ENCODE measurements at regions not wholly inside any gene's neighbourhood (a gene's known extent, or its start where the extent isn't known, plus 50 kb on each side); places are given as distances from the start of the nearest gene placed in this dataset.
A peak's percentile ranks its signal among the peaks of the same experiment; 100 is the strongest.

DNA sequence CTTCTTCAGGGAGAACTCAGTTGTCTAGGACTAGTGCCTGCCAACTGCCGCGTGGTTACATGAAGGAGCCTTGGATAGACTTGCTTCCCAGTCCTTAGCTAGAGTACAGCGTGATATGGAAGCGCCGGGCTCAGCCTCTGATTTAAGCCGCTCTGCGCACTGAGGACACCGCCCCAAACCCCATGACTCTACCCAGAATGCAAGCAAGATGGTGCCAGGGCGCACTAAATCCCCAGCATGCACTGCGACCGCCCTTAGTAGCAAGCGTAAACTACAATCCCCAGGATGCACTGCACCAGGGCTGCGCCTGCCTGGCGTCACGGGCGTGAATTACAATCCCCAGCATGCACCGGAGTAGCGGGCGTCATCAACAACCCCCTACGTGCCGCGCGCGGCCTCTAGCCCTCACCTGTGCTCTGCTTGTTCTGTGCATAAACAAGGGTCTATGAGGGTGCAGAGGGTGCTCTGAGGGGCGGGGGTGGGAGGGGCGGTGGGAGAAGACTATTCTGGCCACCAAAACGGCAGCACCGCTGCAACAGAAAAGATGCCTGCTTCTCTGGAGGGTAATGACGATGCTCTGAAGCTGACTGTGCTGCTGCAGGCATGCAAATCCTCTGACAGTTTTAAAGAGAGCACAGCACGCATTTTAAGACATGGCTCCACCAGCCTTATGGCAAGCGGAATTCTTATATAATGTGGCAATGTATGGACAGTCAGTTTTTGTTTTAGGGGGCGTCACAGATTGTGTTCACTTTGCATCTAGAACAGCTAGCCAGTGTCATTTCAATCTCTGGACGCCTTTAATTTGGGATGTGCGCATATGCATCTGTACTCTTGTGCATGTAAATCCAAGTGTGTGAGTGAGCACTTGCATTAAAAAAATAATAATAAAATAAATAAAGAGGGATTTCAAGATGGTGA is 282.5 kb upstream of the MYT1L start:
- intact Hi-C loops (cut with micrococcal nuclease; ENCODE audit: unreplicated experiment) = no loop called here

DNA sequence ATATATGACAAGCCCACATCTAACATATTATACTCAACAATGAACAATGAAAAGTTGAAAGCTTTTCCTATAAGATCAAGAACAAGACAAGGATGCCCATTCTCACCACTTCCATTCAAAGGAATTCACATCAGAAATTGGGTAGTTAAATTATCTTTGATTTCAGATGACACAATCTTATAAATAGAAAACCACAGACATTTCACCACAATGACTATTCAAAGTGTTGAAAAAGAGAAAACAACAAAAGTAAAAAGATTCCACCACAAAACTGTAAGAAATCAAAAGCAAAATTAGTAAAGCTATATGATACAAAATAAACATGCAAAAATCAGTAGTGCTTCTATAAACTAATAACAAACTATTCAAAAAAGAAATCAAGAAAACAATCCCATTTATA is 279.7 kb upstream of the MYT1L start:
- Histone ChIP-seq H3K4me1 (ENCODE audit: insufficient read depth, low read length, poor library complexity, severe bottlenecking) (no peaks in the 10 kb centered on the region), H3K4me3 (ENCODE audit: low read depth, low read length, poor library complexity, severe bottlenecking) (no peak overlapping the region), H3K4me2 (ENCODE audit: low read length) (no peak overlapping the region), H3K36me3 (ENCODE audit: insufficient read depth, low read length) (no peaks in the 10 kb centered on the region), H3K9me3 (ENCODE audit: low read length) (no peaks in the 10 kb centered on the region), H3K79me2 (ENCODE audit: insufficient read depth, low read depth, low read length) (no peaks in the 10 kb centered on the region), H2AFZ (ENCODE audit: low read length) (no peak overlapping the region), H4K20me1 (ENCODE audit: insufficient read depth, low read length) (no peaks in the 10 kb centered on the region), H3K9me2 (ENCODE audit: insufficient read depth, low read length) (no peaks in the 10 kb centered on the region), H3K27ac (ENCODE audit: low read depth, low read length, poor library complexity, severe bottlenecking) (no peak overlapping the region)
- no TSS peak for BruUV-seq (replicated peaks)
- CTCF ChIA-PET (ENCODE audit: unreplicated experiment) = no interaction called here
- DNase-seq (ENCODE audit: low spot score) = no peak
- POLR2A ChIA-PET = no interaction called here
- TF ChIP-seq, protein P1, sequence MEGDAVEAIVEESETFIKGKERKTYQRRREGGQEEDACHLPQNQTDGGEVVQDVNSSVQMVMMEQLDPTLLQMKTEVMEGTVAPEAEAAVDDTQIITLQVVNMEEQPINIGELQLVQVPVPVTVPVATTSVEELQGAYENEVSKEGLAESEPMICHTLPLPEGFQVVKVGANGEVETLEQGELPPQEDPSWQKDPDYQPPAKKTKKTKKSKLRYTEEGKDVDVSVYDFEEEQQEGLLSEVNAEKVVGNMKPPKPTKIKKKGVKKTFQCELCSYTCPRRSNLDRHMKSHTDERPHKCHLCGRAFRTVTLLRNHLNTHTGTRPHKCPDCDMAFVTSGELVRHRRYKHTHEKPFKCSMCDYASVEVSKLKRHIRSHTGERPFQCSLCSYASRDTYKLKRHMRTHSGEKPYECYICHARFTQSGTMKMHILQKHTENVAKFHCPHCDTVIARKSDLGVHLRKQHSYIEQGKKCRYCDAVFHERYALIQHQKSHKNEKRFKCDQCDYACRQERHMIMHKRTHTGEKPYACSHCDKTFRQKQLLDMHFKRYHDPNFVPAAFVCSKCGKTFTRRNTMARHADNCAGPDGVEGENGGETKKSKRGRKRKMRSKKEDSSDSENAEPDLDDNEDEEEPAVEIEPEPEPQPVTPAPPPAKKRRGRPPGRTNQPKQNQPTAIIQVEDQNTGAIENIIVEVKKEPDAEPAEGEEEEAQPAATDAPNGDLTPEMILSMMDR (conservative IDR thresholded peaks at IDR 0.05; ENCODE audit: low read length) = no peak
- no peak for TF ChIP-seq EZH2phosphoT487 (IDR thresholded peaks at IDR 0.05; ENCODE audit: borderline replicate concordance, low read depth, low read length)
- intact Hi-C loops (cut with micrococcal nuclease; ENCODE audit: unreplicated experiment) = no loop called here

More for the DNA sequence above, 282.5 kb upstream of the MYT1L start:
- peak overlapping the region; percentile 86 for H2AFZ ChIP-seq (ENCODE audit: low read length)
- H3K27ac ChIP-seq (ENCODE audit: low read depth, low read length, poor library complexity, severe bottlenecking) = no peak overlapping the region
- H3K4me2 ChIP-seq (ENCODE audit: low read length) = peak overlapping the region; percentile 43
- ChIA-PET CTCF (ENCODE audit: unreplicated experiment) (no interaction called here), POLR2A (no interaction called here)
- H3K36me3 ChIP-seq (ENCODE audit: insufficient read depth, low read length) = no peaks in the 10 kb centered on the region
- peak; percentile 82 for DNase-seq (ENCODE audit: low spot score)
- BruUV-seq (replicated peaks) = no TSS peak
- no peaks in the 10 kb centered on the region for H4K20me1 ChIP-seq (ENCODE audit: insufficient read depth, low read length)
- no peak for TF ChIP-seq EZH2phosphoT487 (IDR thresholded peaks at IDR 0.05; ENCODE audit: borderline replicate concordance, low read depth, low read length)
- TF ChIP-seq, protein P1 (conservative IDR thresholded peaks at IDR 0.05; ENCODE audit: low read length) = no peak
- no peaks in the 10 kb centered on the region for H3K9me2 ChIP-seq (ENCODE audit: insufficient read depth, low read length)
- no peaks in the 10 kb centered on the region for H3K79me2 ChIP-seq (ENCODE audit: insufficient read depth, low read depth, low read length)
- H3K9me3 ChIP-seq (ENCODE audit: low read length) = no peaks in the 10 kb centered on the region
- H3K4me3 ChIP-seq (ENCODE audit: low read depth, low read length, poor library complexity, severe bottlenecking) = peak overlapping the region; percentile 55
- no peaks in the 10 kb centered on the region for H3K4me1 ChIP-seq (ENCODE audit: insufficient read depth, low read length, poor library complexity, severe bottlenecking)

DNA sequence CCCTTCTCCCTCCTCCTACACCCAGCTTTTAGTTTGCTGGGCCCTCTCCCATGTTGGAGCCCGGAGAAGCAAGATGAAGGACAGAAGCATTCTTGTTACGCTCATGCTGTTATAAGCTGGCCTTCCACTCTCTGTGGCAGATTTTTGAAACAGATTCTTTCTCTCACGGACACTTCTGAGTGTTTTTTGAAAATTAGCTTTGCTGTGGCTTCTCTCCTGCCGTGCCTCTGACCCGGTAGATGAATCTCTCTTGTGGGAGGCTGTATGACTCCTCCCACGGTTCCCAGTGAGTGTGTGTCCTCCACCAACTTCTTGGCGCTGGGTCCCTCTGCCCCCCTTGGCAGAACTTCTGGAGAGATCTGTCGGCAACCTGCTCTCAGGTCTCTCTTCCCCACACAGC is 269.3 kb upstream of the MYT1L start:
- POLR2A ChIA-PET = no interaction called here
- BruUV-seq (replicated peaks) = no TSS peak
- CTCF ChIA-PET (ENCODE audit: unreplicated experiment) = no interaction called here
- Histone ChIP-seq H3K4me2 (ENCODE audit: low read length) (no peak overlapping the region), H3K27ac (ENCODE audit: low read depth, low read length, poor library complexity, severe bottlenecking) (no peak overlapping the region), H4K20me1 (ENCODE audit: insufficient read depth, low read length) (no peaks in the 10 kb centered on the region), H3K36me3 (ENCODE audit: insufficient read depth, low read length) (no peaks in the 10 kb centered on the region), H3K9me2 (ENCODE audit: insufficient read depth, low read length) (no peaks in the 10 kb centered on the region), H2AFZ (ENCODE audit: low read length) (no peak overlapping the region), H3K79me2 (ENCODE audit: insufficient read depth, low read depth, low read length) (no peaks in the 10 kb centered on the region), H3K4me1 (ENCODE audit: insufficient read depth, low read length, poor library complexity, severe bottlenecking) (no peaks in the 10 kb centered on the region), H3K4me3 (ENCODE audit: low read depth, low read length, poor library complexity, severe bottlenecking) (no peak overlapping the region), H3K9me3 (ENCODE audit: low read length) (no peaks in the 10 kb centered on the region)
- DNase-seq (ENCODE audit: low spot score) = no peak
- TF ChIP-seq, protein P1 (conservative IDR thresholded peaks at IDR 0.05; ENCODE audit: low read length) = no peak
- TF ChIP-seq EZH2phosphoT487 (IDR thresholded peaks at IDR 0.05; ENCODE audit: borderline replicate concordance, low read depth, low read length) = no peak
- intact Hi-C loops (cut with micrococcal nuclease; ENCODE audit: unreplicated experiment) = no loop called here
